Ectodermal cell (in vitro differentiated cells): ENCODE measurements at regions not wholly inside any gene's neighbourhood (a gene's known extent, or its start where the extent isn't known, plus 50 kb on each side); places are given as distances from the start of the nearest gene placed in this dataset.

Source experiments
- H3K27ac ChIP-seq: 2 replicates; pipeline ENCODE4 v1.7.0; 2013; ENCODE audit warnings: mild to moderate bottlenecking, low read depth, low read length; ENCODE audit not compliant: insufficient read depth, poor library complexity, severe bottlenecking
- H3K27me3 ChIP-seq: 2 replicates; pipeline ENCODE4 v1.7.0; 2013; ENCODE audit warnings: mild to moderate bottlenecking, low read length; ENCODE audit not compliant: insufficient read depth, control insufficient read depth, poor library complexity, severe bottlenecking
- H3K36me3 ChIP-seq: one replicate; pipeline ENCODE4 v1.7.0; 2013; ENCODE audit warnings: low read length; ENCODE audit not compliant: control insufficient read depth, insufficient read depth
- H3K4me1 ChIP-seq: one replicate; pipeline ENCODE4 v1.7.0; 2013; ENCODE audit warnings: low read length; ENCODE audit not compliant: control insufficient read depth, insufficient read depth
- H3K4me3 ChIP-seq: 2 replicates; pipeline ENCODE4 v1.7.0; 2013; ENCODE audit warnings: low read depth, low read length, control low read depth; ENCODE audit not compliant: insufficient read depth
- H3K9me3 ChIP-seq: 2 replicates; pipeline ENCODE4 v1.7.0; 2013; ENCODE audit warnings: mild to moderate bottlenecking, low read length, moderate library complexity; ENCODE audit not compliant: control insufficient read depth
- WGBS, 2 experiments: methylation state at CpG; one replicate each; pipeline ENCODE4 v1.1.7; 2013; ENCODE audit warnings: missing lambda C conversion rate in 2 of 2; 5-methylcytosine and 5-hydroxymethylcytosine counted together

- 92 to 96% methylated on average over 6 of the region's 6 CpGs for WGBS, 2 experiments
- H3K27me3 ChIP-seq = no peaks in the 10 kb centered on the region
- no peak overlapping the region for H3K27ac ChIP-seq
- no peaks in the 10 kb centered on the region for H3K9me3 ChIP-seq
- no peak overlapping the region for H3K4me3 ChIP-seq
- no peaks in the 10 kb centered on the region for H3K36me3 ChIP-seq
- peaks cover 8% of the 10 kb centered on the region for H3K4me1 ChIP-seq
Observed at GRCh38 chr1:181204530-181204929, 116.0 kb downstream of the IER5 start.

- no peaks in the 10 kb centered on the region for H3K36me3 ChIP-seq
- no peaks in the 10 kb centered on the region for H3K27me3 ChIP-seq
- no peak overlapping the region for H3K27ac ChIP-seq
- 74 to 79% methylated on average over 10 of the region's 10 CpGs for WGBS, 2 experiments
- peaks cover 8% of the 10 kb centered on the region for H3K4me1 ChIP-seq
- no peaks in the 10 kb centered on the region for H3K9me3 ChIP-seq
- H3K4me3 ChIP-seq = no peak overlapping the region
Observed at GRCh38 chr1:181205901-181206300, 117.4 kb downstream of the IER5 start.

GRCh38 chr1:181206513-181206912 is 118.0 kb downstream of the IER5 start:
- H3K4me1 ChIP-seq = peaks cover 8% of the 10 kb centered on the region
- WGBS, 2 experiments = 72 to 77% methylated on average over 8 of the region's 8 CpGs
- no peaks in the 10 kb centered on the region for H3K9me3 ChIP-seq
- no peaks in the 10 kb centered on the region for H3K36me3 ChIP-seq
- no peak overlapping the region for H3K4me3 ChIP-seq
- no peak overlapping the region for H3K27ac ChIP-seq
- no peaks in the 10 kb centered on the region for H3K27me3 ChIP-seq

- Histone ChIP-seq H3K36me3 (no peaks in the 10 kb centered on the region), H3K4me1 (peaks cover 8% of the 10 kb centered on the region), H3K27me3 (no peaks in the 10 kb centered on the region), H3K9me3 (no peaks in the 10 kb centered on the region), H3K27ac (no peak overlapping the region), H3K4me3 (no peak overlapping the region)
- 77% methylated on average over 19 of the region's 19 CpGs for WGBS, 2 experiments
Observed at GRCh38 chr1:181206979-181207790, 118.7 kb downstream of the IER5 start.

- 94 to 96% methylated on average over 6 of the region's 6 CpGs for WGBS, 2 experiments
- Histone ChIP-seq H3K27me3 (no peaks in the 10 kb centered on the region), H3K4me3 (no peak overlapping the region), H3K36me3 (no peaks in the 10 kb centered on the region), H3K9me3 (no peaks in the 10 kb centered on the region), H3K27ac (no peak overlapping the region), H3K4me1 (peaks cover 8% of the 10 kb centered on the region)
Observed at GRCh38 chr1:181208083-181208482, 119.6 kb downstream of the IER5 start.

GRCh38 chr1:181208967-181209366 is 120.5 kb downstream of the IER5 start:
- Histone ChIP-seq H3K27me3 (no peaks in the 10 kb centered on the region), H3K4me1 (peaks cover 8% of the 10 kb centered on the region), H3K27ac (no peak overlapping the region), H3K4me3 (no peak overlapping the region), H3K36me3 (no peaks in the 10 kb centered on the region), H3K9me3 (no peaks in the 10 kb centered on the region)
- 90 to 92% methylated on average over 5 of the region's 5 CpGs for whole genome bisulfite sequencing, 2 experiments

- WGBS, 2 experiments = 85 to 91% methylated on average over 3 of the region's 3 CpGs
- Histone ChIP-seq H3K9me3 (no peaks in the 10 kb centered on the region), H3K4me3 (no peak overlapping the region)
Observed at GRCh38 chr1:181213056-181213455, 124.6 kb downstream of the IER5 start.

GRCh38 chr1:181216591-181216994 is 128.1 kb downstream of the IER5 start:
- H3K27ac ChIP-seq = no peak overlapping the region

More at GRCh38 chr1:181213056-181213455, 124.6 kb downstream of the IER5 start:
- no peak overlapping the region for H3K27ac ChIP-seq
- H3K27me3 ChIP-seq = no peaks in the 10 kb centered on the region
- no peaks in the 10 kb centered on the region for H3K36me3 ChIP-seq
- no peaks in the 10 kb centered on the region for H3K4me1 ChIP-seq

GRCh38 chr1:181219938-181220337 is 131.4 kb downstream of the IER5 start:
- H3K36me3 ChIP-seq = no peaks in the 10 kb centered on the region
- whole genome bisulfite sequencing, 2 experiments = 75 to 82% methylated on average over 4 of the region's 4 CpGs
- no peaks in the 10 kb centered on the region for H3K9me3 ChIP-seq
- H3K27me3 ChIP-seq = no peaks in the 10 kb centered on the region
- H3K4me3 ChIP-seq = no peak overlapping the region
- peaks cover 5% of the 10 kb centered on the region for H3K4me1 ChIP-seq
- no peak overlapping the region for H3K27ac ChIP-seq

More at GRCh38 chr1:181216591-181216994, 128.1 kb downstream of the IER5 start:
- Histone ChIP-seq H3K4me1 (peaks cover 5% of the 10 kb centered on the region), H3K4me3 (no peak overlapping the region), H3K36me3 (no peaks in the 10 kb centered on the region), H3K27me3 (no peaks in the 10 kb centered on the region), H3K9me3 (no peaks in the 10 kb centered on the region)
- WGBS, 2 experiments = 17% methylated on average over 1 to 3 of the region's 3 CpGs

- 68 to 69% methylated on average over 5 of the region's 5 CpGs for WGBS, 2 experiments
- no peaks in the 10 kb centered on the region for H3K27me3 ChIP-seq
- H3K4me1 ChIP-seq = peaks cover 5% of the 10 kb centered on the region
- no peaks in the 10 kb centered on the region for H3K9me3 ChIP-seq
- H3K4me3 ChIP-seq = no peak overlapping the region
- no peak overlapping the region for H3K27ac ChIP-seq
- H3K36me3 ChIP-seq = no peaks in the 10 kb centered on the region
Observed at GRCh38 chr1:181221078-181221477, 132.6 kb downstream of the IER5 start.
